Lower leg skin (tissue), 4 donors: ENCODE measurements at regions not wholly inside any gene's neighbourhood (a gene's known extent, or its start where the extent isn't known, plus 50 kb on each side); places are given as distances from the start of the nearest gene placed in this dataset.

Experiments used
- DNase-seq, 2 donors: peaks; one replicate each; pipeline ENCODE4 v3.0.0-alpha.2; 2019; ENCODE audit warnings: low spot score in 2 of 2
- H3K4me3 ChIP-seq: fragments of 200-600 bp; sonication (generic); 2 replicates; pipeline ENCODE4 v1.5.1; 2017; ENCODE audit warnings: mild to moderate bottlenecking, low read depth; ENCODE audit not compliant: poor library complexity, severe bottlenecking
- POLR2A ChIP-seq, 2 donors: fragments of 450-650 bp; IDR thresholded peaks; one replicate each; pipeline ENCODE4 v1.6.1; 2016 to 2017; ENCODE audit warnings: antibody characterized with exemption in 2 of 2, mild to moderate bottlenecking in 1 of 2, moderate library complexity in 1 of 2
- WGBS, 2 donors: methylation state at CpG; one replicate each; pipeline ENCODE4 v1.1.5; 2018; 5-methylcytosine and 5-hydroxymethylcytosine counted together
- intact Hi-C: fragments of 100-400 bp; cut with DNase I; formaldehyde crosslinking; loops from one replicate; pipeline ENCODE4 v1.15.0; 2023; ENCODE audit warnings: low total_unique reads
- TF ChIP-seq, protein P1 (sequence below), 3 donors: fragments of 450-650 bp; IDR thresholded peaks; one replicate each; pipeline ENCODE4 v1.5.1; 2016; ENCODE audit warnings: antibody characterized with exemption in 3 of 3, mild to moderate bottlenecking in 3 of 3, moderate library complexity in 2 of 3

DNA sequence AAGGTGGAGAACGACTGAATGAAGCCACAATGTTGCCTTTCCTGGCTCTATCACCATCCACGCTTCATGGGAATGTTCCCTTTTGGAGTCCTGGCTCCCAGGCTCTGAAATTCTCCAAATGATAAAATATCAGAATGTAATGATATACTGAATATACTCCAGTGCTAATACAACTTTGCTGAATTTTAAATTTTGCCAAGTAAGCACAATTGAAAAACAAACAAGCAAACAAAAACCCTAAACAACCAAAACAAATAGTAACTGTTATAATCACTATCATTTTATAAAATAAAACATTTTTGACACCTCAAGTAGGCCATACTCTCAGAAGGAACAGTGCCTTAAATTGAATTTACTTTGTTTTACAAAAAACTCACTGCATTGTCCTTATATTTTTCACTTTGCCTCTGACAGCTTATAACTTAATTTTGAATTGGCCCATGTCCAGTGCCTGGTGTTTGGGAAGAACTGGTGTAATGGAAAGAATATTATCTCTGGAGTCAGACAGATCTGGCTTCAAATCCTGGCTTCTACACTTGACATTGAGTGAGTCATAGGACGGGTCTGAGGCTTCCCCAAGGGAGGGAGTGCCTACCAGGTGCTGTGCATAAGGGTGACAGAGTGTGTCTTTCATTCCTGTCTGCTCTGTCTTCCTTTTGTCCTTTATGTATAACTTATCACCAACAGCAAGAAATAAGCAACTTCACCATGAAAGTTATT is 698.3 kb downstream of the EPM2A start:
- intact Hi-C loops, result no loop called here
- TF ChIP-seq, protein P1, sequence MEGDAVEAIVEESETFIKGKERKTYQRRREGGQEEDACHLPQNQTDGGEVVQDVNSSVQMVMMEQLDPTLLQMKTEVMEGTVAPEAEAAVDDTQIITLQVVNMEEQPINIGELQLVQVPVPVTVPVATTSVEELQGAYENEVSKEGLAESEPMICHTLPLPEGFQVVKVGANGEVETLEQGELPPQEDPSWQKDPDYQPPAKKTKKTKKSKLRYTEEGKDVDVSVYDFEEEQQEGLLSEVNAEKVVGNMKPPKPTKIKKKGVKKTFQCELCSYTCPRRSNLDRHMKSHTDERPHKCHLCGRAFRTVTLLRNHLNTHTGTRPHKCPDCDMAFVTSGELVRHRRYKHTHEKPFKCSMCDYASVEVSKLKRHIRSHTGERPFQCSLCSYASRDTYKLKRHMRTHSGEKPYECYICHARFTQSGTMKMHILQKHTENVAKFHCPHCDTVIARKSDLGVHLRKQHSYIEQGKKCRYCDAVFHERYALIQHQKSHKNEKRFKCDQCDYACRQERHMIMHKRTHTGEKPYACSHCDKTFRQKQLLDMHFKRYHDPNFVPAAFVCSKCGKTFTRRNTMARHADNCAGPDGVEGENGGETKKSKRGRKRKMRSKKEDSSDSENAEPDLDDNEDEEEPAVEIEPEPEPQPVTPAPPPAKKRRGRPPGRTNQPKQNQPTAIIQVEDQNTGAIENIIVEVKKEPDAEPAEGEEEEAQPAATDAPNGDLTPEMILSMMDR (IDR thresholded peaks at IDR 0.05), result no peak
- TF ChIP-seq POLR2A (IDR thresholded peaks at IDR 0.05), result no peak
- 63 to 73% methylated on average over 3 of the region's 3 CpGs for WGBS, 2 donors
- no peak overlapping the region for H3K4me3 ChIP-seq
- no peak for DNase-seq

DNA sequence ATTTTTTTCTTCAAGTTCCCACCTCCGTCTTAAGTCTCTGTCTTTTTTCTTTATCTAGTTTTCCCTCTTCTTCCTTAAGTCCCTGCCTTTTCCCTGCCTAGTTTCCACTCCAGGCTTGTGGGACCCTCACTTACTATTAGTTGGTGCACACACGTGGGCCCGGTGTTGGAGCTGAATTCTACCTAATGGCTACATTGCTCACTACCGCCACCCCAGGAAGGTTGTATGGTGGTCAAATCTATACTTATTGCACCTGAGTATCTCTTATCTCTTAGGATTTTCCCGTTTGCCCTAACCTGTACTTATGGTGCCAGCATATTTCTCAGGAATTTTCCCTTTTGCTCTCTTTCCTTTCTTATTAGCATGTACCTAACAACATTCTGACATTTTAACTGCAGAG is 692.8 kb downstream of the EPM2A start:
- intact Hi-C loops, result no loop called here
- 87% methylated on average over 5 of the region's 5 CpGs for WGBS, 2 donors
- no peak for DNase-seq
- no peak for TF ChIP-seq POLR2A (IDR thresholded peaks at IDR 0.05)
- TF ChIP-seq, protein P1 (IDR thresholded peaks at IDR 0.05), result no peak
- no peak overlapping the region for H3K4me3 ChIP-seq

GRCh38 chr6:145043926-145044500 is 691.3 kb downstream of the EPM2A start:
- no peak overlapping the region for H3K4me3 ChIP-seq
- no peak for DNase-seq
- 85 to 91% methylated on average over 5 of the region's 5 CpGs for WGBS, 2 donors
- intact Hi-C loops, result no loop called here
- TF ChIP-seq, protein P1 (IDR thresholded peaks at IDR 0.05), result no peak
- no peak for TF ChIP-seq POLR2A (IDR thresholded peaks at IDR 0.05)

GRCh38 chr6:145044641-145045246 is 690.6 kb downstream of the EPM2A start:
- no peak for TF ChIP-seq POLR2A (IDR thresholded peaks at IDR 0.05)
- TF ChIP-seq, protein P1 (IDR thresholded peaks at IDR 0.05), result no peak
- no peak for DNase-seq
- WGBS, 2 donors, result 29 to 31% methylated on average over 3 of the region's 3 CpGs
- H3K4me3 ChIP-seq, result no peak overlapping the region
- intact Hi-C loops, result no loop called here

GRCh38 chr6:145045582-145045981 is 689.7 kb downstream of the EPM2A start:
- intact Hi-C loops, result no loop called here
- no peak for DNase-seq
- TF ChIP-seq POLR2A (IDR thresholded peaks at IDR 0.05), result no peak
- TF ChIP-seq, protein P1 (IDR thresholded peaks at IDR 0.05), result no peak
- H3K4me3 ChIP-seq, result no peak overlapping the region
